ENCODE measurements at regions not wholly inside any gene's neighbourhood (a gene's known extent, or its start where the extent isn't known, plus 50 kb on each side); places are given as distances from the start of the nearest gene placed in this dataset.
"Not testable (repeated sequence)": the region's sequence is repeated elsewhere in the genome, so short reads cannot be mapped to it uniquely, and the experiment has no call there.

DNA sequence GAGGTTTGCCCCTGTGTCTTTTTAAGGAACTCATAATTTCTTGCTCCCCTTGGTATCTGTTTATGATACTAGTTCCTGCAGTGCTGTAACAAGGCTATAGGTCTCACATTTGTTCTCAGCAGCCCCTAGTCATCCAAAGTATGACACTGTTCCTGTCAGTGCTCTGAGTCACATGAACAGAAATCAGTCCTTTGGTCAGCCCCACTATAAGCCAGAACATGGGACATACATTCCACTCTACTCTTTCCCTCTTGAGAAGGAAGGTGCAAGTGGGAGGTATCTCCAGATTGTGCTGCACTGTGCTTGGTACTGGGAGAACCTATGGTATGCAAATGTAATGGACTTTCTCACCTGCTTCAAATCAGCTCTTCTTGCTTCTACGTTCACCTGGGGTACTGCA lies 87.0 kb downstream of the IARS1 start:
- no peaks in the 10 kb centered on the region for H3F3A ChIP-seq (ENCODE audit: low read length, unreplicated experiment)
- no peak overlapping the region for H3K27ac ChIP-seq (ENCODE audit: low read length)
- H3K27me3 ChIP-seq (ENCODE audit: low read length) = no peaks in the 10 kb centered on the region
- H3K4me1 ChIP-seq (ENCODE audit: insufficient read depth, low read length) = no peaks in the 10 kb centered on the region
- TF ChIP-seq, protein P1, sequence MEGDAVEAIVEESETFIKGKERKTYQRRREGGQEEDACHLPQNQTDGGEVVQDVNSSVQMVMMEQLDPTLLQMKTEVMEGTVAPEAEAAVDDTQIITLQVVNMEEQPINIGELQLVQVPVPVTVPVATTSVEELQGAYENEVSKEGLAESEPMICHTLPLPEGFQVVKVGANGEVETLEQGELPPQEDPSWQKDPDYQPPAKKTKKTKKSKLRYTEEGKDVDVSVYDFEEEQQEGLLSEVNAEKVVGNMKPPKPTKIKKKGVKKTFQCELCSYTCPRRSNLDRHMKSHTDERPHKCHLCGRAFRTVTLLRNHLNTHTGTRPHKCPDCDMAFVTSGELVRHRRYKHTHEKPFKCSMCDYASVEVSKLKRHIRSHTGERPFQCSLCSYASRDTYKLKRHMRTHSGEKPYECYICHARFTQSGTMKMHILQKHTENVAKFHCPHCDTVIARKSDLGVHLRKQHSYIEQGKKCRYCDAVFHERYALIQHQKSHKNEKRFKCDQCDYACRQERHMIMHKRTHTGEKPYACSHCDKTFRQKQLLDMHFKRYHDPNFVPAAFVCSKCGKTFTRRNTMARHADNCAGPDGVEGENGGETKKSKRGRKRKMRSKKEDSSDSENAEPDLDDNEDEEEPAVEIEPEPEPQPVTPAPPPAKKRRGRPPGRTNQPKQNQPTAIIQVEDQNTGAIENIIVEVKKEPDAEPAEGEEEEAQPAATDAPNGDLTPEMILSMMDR (conservative IDR thresholded peaks at IDR 0.05; ENCODE audit: low read depth, low read length) = no peak
- TF ChIP-seq EZH2 (IDR thresholded peaks at IDR 0.05; ENCODE audit: low read length, unreplicated experiment) (no peak), EZH2phosphoT487 (IDR thresholded peaks at IDR 0.05; ENCODE audit: borderline replicate concordance, low read length) (no peak)
- no peak overlapping the region for H2AFZ ChIP-seq (ENCODE audit: low read length)
- H3K9me3 ChIP-seq (ENCODE audit: low read length) = no peaks in the 10 kb centered on the region
- DNase-seq (peak; percentile 4), ATAC-seq (peak; percentile 59; the same call in 1 of the 2 replicates)
- no peak overlapping the region for H3K4me2 ChIP-seq (ENCODE audit: low read length)
- no peaks in the 10 kb centered on the region for H4K20me1 ChIP-seq (ENCODE audit: low read length)
- H3K9ac ChIP-seq (ENCODE audit: low read length) = no peak overlapping the region
- no peak overlapping the region for H3K4me3 ChIP-seq (ENCODE audit: low read length)
- peaks cover 26% of the 10 kb centered on the region for H3K36me3 ChIP-seq (ENCODE audit: low read depth, low read length)
- intact Hi-C loops (cut with micrococcal nuclease) = loop anchor here (5.0 kb wide), 1 partner anchor 64 kb away; no protein-coding TSS in a partner anchor
- no peaks in the 10 kb centered on the region for H3K9me2 ChIP-seq (replicated peaks; ENCODE audit: low read length)
- H3K79me2 ChIP-seq (ENCODE audit: low read length) = no peaks in the 10 kb centered on the region
- no TSS peak for BruUV-seq (replicated peaks)
- ChIA-PET POLR2A (ENCODE audit: unreplicated experiment) (interaction anchor here (0.6 kb wide), 1 partner anchor 66 kb away, joined by 3 read pairs; no protein-coding TSS in a partner anchor), CTCF (interaction anchor here (0.6 kb wide), 1 partner anchor 645 kb away, joined by 3 read pairs; no protein-coding TSS in a partner anchor)

DNA sequence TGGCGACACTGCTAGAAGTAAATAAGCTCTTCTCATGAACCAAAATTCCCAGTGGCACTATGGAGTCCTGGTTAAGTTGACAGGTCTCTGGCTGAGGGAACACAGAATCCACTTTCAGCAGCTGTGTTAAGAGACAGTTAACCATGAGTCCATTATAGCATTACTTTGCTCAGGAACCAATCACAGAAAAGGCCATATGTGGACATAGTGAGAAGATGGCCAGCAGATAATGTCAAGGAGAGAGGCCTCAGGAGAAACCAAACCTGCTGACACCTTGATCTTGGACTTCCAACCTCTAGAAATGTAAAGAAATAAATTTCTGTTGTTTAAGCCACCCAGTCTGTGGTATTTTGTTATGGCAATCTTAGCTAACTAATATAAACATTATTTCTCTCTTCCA lies 88.7 kb upstream of the SPTLC1 start:
- CTCF ChIA-PET; POLR2A ChIA-PET (ENCODE audit: unreplicated experiment): not testable (repeated sequence)

DNA sequence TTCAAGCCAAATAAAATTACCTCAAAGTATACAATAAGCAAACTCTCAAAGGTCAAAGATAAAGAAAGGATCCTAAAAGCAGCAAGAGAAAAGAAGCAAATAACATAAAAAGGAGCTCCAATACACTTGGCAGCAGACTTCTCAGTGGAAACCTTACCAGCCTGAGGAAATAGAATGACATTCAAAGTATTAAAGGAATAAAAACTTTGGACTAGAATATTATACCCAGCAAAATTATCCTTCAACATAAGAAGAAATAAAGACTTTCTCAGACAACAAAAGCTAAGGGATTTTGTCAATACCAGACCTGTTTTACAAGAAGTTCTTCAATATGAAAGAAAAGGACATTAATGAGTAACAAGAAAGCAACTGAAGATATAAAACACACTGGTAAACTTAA lies 83.0 kb upstream of the SPTLC1 start:
- CTCF ChIA-PET, DNase-seq: not testable (repeated sequence)

More for the DNA sequence above, 88.7 kb upstream of the SPTLC1 start:
- H3K36me3 ChIP-seq (ENCODE audit: low read depth, low read length); H2AFZ ChIP-seq (ENCODE audit: low read length); H3K4me1 ChIP-seq (ENCODE audit: insufficient read depth, low read length); BruUV-seq (replicated peaks); H4K20me1 ChIP-seq (ENCODE audit: low read length); H3K27me3 ChIP-seq (ENCODE audit: low read length); H3K79me2 ChIP-seq (ENCODE audit: low read length); H3K9me2 ChIP-seq (replicated peaks; ENCODE audit: low read length); H3K9ac ChIP-seq (ENCODE audit: low read length); H3K27ac ChIP-seq (ENCODE audit: low read length); ATAC-seq; intact Hi-C loops (cut with micrococcal nuclease); H3K9me3 ChIP-seq (ENCODE audit: low read length); H3K4me2 ChIP-seq (ENCODE audit: low read length); H3K4me3 ChIP-seq (ENCODE audit: low read length); DNase-seq; H3F3A ChIP-seq (ENCODE audit: low read length, unreplicated experiment): not testable (repeated sequence)

DNA sequence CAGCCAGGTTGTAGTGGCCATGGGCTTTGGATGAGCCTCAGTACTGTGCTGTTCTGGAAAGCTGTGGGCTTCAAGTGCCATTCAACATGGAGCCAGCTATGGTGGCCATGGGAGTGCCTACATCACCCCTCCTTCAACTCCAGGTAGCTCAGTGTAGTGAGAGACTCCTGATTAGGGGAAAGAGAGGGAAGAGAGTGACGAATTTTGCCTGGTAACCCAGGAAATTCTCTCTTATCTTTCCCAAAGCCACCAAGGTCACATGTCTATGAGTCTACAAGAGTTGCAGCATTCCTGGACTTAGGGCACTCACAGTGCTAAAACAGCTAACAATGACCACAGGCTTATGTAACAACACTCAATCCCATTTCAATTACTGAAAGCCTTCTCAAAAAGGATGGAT lies 81.7 kb upstream of the SPTLC1 start:
- DNase-seq (no peak), ATAC-seq (no peak)
- no peaks in the 10 kb centered on the region for H3K36me3 ChIP-seq (ENCODE audit: low read depth, low read length)
- H3K9ac ChIP-seq (ENCODE audit: low read length) = no peak overlapping the region
- H3K4me2 ChIP-seq (ENCODE audit: low read length) = no peak overlapping the region
- H3K4me3 ChIP-seq (ENCODE audit: low read length) = no peak overlapping the region
- H3K9me2 ChIP-seq (replicated peaks; ENCODE audit: low read length) = no peaks in the 10 kb centered on the region
- TF ChIP-seq, protein P1 (conservative IDR thresholded peaks at IDR 0.05; ENCODE audit: low read depth, low read length) = no peak
- no peak for TF ChIP-seq EZH2 (IDR thresholded peaks at IDR 0.05; ENCODE audit: low read length, unreplicated experiment)
- no peaks in the 10 kb centered on the region for H3F3A ChIP-seq (ENCODE audit: low read length, unreplicated experiment)
- CTCF ChIA-PET = no interaction called here
- BruUV-seq (replicated peaks) = no TSS peak
- intact Hi-C loops (cut with micrococcal nuclease) = no loop called here
- H3K27ac ChIP-seq (ENCODE audit: low read length) = no peak overlapping the region
- no peaks in the 10 kb centered on the region for H3K4me1 ChIP-seq (ENCODE audit: insufficient read depth, low read length)
- H3K27me3 ChIP-seq (ENCODE audit: low read length) = no peaks in the 10 kb centered on the region
- H2AFZ ChIP-seq (ENCODE audit: low read length) = no peak overlapping the region
- POLR2A ChIA-PET (ENCODE audit: unreplicated experiment) = no interaction called here
- H4K20me1 ChIP-seq (ENCODE audit: low read length) = no peaks in the 10 kb centered on the region
- no peaks in the 10 kb centered on the region for H3K9me3 ChIP-seq (ENCODE audit: low read length)
- H3K79me2 ChIP-seq (ENCODE audit: low read length) = no peaks in the 10 kb centered on the region

More for the DNA sequence above, 83.0 kb upstream of the SPTLC1 start:
- POLR2A ChIA-PET (ENCODE audit: unreplicated experiment); H4K20me1 ChIP-seq (ENCODE audit: low read length); H3K36me3 ChIP-seq (ENCODE audit: low read depth, low read length); H3K4me1 ChIP-seq (ENCODE audit: insufficient read depth, low read length); intact Hi-C loops (cut with micrococcal nuclease); H3K4me2 ChIP-seq (ENCODE audit: low read length); BruUV-seq (replicated peaks); H3K27me3 ChIP-seq (ENCODE audit: low read length); H3K79me2 ChIP-seq (ENCODE audit: low read length); H2AFZ ChIP-seq (ENCODE audit: low read length); H3K4me3 ChIP-seq (ENCODE audit: low read length); H3K9ac ChIP-seq (ENCODE audit: low read length); ATAC-seq; H3K9me3 ChIP-seq (ENCODE audit: low read length); H3K27ac ChIP-seq (ENCODE audit: low read length); H3K9me2 ChIP-seq (replicated peaks; ENCODE audit: low read length); H3F3A ChIP-seq (ENCODE audit: low read length, unreplicated experiment): not testable (repeated sequence)
